Suprapubic skin (tissue), 4 donors: ENCODE measurements at regions not wholly inside any gene's neighbourhood (a gene's known extent, or its start where the extent isn't known, plus 50 kb on each side); places are given as distances from the start of the nearest gene placed in this dataset.

Source experiments
- CTCF ChIP-seq, 2 donors: fragments of 200-600 bp in 1 of 2; fragments of 450-650 bp in 1 of 2; sonication (generic) in 1 of 2; IDR thresholded peaks; one replicate each; pipeline ENCODE4 v1.5.1; 2016 to 2019; ENCODE audit warnings: antibody characterized with exemption in 2 of 2, mild to moderate bottlenecking in 1 of 2, moderate library complexity in 1 of 2
- EP300 ChIP-seq: sonication (generic); formaldehyde crosslinking; IDR thresholded peaks from one replicate; pipeline ENCODE4 v1.6.1; 2017; ENCODE audit warnings: antibody characterized with exemption
- POLR2A ChIP-seq, 2 donors: fragments of 450-650 bp; IDR thresholded peaks; one replicate each; pipeline ENCODE4 v1.6.1; 2017; ENCODE audit warnings: antibody characterized with exemption in 2 of 2, mild to moderate bottlenecking in 2 of 2, moderate library complexity in 2 of 2
- POLR2AphosphoS5 ChIP-seq, 3 donors: sonication (generic); formaldehyde crosslinking; IDR thresholded peaks; one replicate each; pipeline ENCODE4 v1.6.1; 2017; ENCODE audit warnings: antibody characterized with exemption in 3 of 3

- TF ChIP-seq POLR2AphosphoS5 (IDR thresholded peaks at IDR 0.05), result no peak
- no peak for TF ChIP-seq CTCF (IDR thresholded peaks at IDR 0.05)
- no peak for TF ChIP-seq EP300
- TF ChIP-seq POLR2A (IDR thresholded peaks at IDR 0.05), result no peak
Measured at GRCh38 chr2:122595065-122595464, 839.6 kb downstream of the TSN start.
